COR-L47 (cell line): ENCODE measurements at regions not wholly inside any gene's neighbourhood (a gene's known extent, or its start where the extent isn't known, plus 50 kb on each side); places are given as distances from the start of the nearest gene placed in this dataset.

Source experiments
- DNase-seq: peaks from one replicate; lab custom pipeline; 2025; lab: John Stamatoyannopoulos, UW

- no peak for DNase-seq
Observed at GRCh38 chr5:126366199-126366560, 57.0 kb upstream of the GRAMD2B start.

GRCh38 chr5:126368239-126368812 lies 54.9 kb upstream of the GRAMD2B start:
- DNase-seq = no peak

- DNase-seq = no peak
Observed at GRCh38 chr5:126369083-126369482, 54.1 kb upstream of the GRAMD2B start.

GRCh38 chr5:126369995-126370731 lies 53.0 kb upstream of the GRAMD2B start:
- no peak for DNase-seq

GRCh38 chr5:126370796-126371718 lies 52.2 kb upstream of the GRAMD2B start:
- DNase-seq = no peak

- DNase-seq = no peak
Observed at GRCh38 chr5:126373375-126374108, 49.7 kb upstream of the GRAMD2B start.
